KG1 (cell line): ENCODE measurements at regions not wholly inside any gene's neighbourhood (a gene's known extent, or its start where the extent isn't known, plus 50 kb on each side); places are given as distances from the start of the nearest gene placed in this dataset.

Experiments
- DNase-seq: peaks from one replicate; lab custom pipeline; 2025; lab: John Stamatoyannopoulos, UW

GRCh38 chr6:44531442-44532015, 144.0 kb downstream of the CDC5L start:
- DNase-seq = no peak

GRCh38 chr6:44533421-44533820, 145.9 kb downstream of the CDC5L start:
- DNase-seq = no peak

- no peak for DNase-seq
Measured at GRCh38 chr6:44534291-44534690, 146.8 kb downstream of the CDC5L start.

GRCh38 chr6:44535446-44535845, 147.9 kb downstream of the CDC5L start:
- DNase-seq = no peak

GRCh38 chr6:44535967-44536366, 148.5 kb downstream of the CDC5L start:
- no peak for DNase-seq

GRCh38 chr6:44537306-44538049, 150.0 kb downstream of the CDC5L start:
- no peak for DNase-seq

- no peak for DNase-seq
Measured at GRCh38 chr6:44538131-44538806, 150.8 kb downstream of the CDC5L start.

GRCh38 chr6:44538807-44539201, 151.3 kb downstream of the CDC5L start:
- no peak for DNase-seq

GRCh38 chr6:44539701-44540355, 152.3 kb downstream of the CDC5L start:
- DNase-seq = no peak

- DNase-seq = no peak
Measured at GRCh38 chr6:44540881-44541280, 153.4 kb downstream of the CDC5L start.

- DNase-seq = no peak
Measured at GRCh38 chr6:44542401-44543116, 155.1 kb downstream of the CDC5L start.

- no peak for DNase-seq
Measured at GRCh38 chr6:44543664-44544063, 156.2 kb downstream of the CDC5L start.

GRCh38 chr6:44545224-44545623, 157.7 kb downstream of the CDC5L start:
- no peak for DNase-seq

GRCh38 chr6:44548319-44548718, 160.8 kb downstream of the CDC5L start:
- no peak for DNase-seq

- DNase-seq = no peak
Measured at GRCh38 chr6:44549516-44549915, 162.0 kb downstream of the CDC5L start.

GRCh38 chr6:44554194-44554593, 166.7 kb downstream of the CDC5L start:
- DNase-seq = no peak

GRCh38 chr6:44554861-44555260, 167.4 kb downstream of the CDC5L start:
- no peak for DNase-seq

GRCh38 chr6:44556046-44556445, 168.5 kb downstream of the CDC5L start:
- DNase-seq = no peak

GRCh38 chr6:44558024-44558831, 170.7 kb downstream of the CDC5L start:
- no peak for DNase-seq

GRCh38 chr6:44558832-44559251, 171.3 kb downstream of the CDC5L start:
- DNase-seq = no peak
